Bronchial epithelial cell (primary cell): ENCODE measurements at regions not wholly inside any gene's neighbourhood (a gene's known extent, or its start where the extent isn't known, plus 50 kb on each side); places are given as distances from the start of the nearest gene placed in this dataset.

ENCODE experiments used
- DNase-seq: peaks from one replicate; pipeline ENCODE4 v3.0.0-alpha.2; 2010; ENCODE audit warnings: low read depth
- FAIRE-seq: peaks from 2 replicates; lab custom pipeline; 2011; peaks lifted over from hg19 to GRCh38; lab: Jason Lieb, UNC
- H3K27me3 ChIP-seq: 2 replicates; pipeline ENCODE4 v1.5.1; 2011; ENCODE audit warnings: low read length; ENCODE audit not compliant: control insufficient read depth, insufficient read depth
- H3K36me3 ChIP-seq: 2 replicates; pipeline ENCODE4 v1.5.1; 2011; ENCODE audit warnings: low read length; ENCODE audit not compliant: control insufficient read depth, insufficient read depth
- H3K4me3 ChIP-seq: 2 replicates; pipeline ENCODE4 v1.5.1; 2011; ENCODE audit warnings: mild to moderate bottlenecking, low read depth, low read length, control low read depth
- CTCF ChIP-seq: IDR thresholded peaks from 2 replicates; pipeline ENCODE4 v1.5.1; 2011; ENCODE audit warnings: mild to moderate bottlenecking, moderate library complexity, low read length, control low read depth, inconsistent platforms; ENCODE audit not compliant: insufficient read depth, severe bottlenecking

- no peaks in the 10 kb centered on the region for H3K27me3 ChIP-seq
- FAIRE-seq: no peak
- TF ChIP-seq CTCF: no peak
- no peak overlapping the region for H3K4me3 ChIP-seq
- H3K36me3 ChIP-seq: no peaks in the 10 kb centered on the region
- DNase-seq: no peak
Observed at GRCh38 chr2:65615602-65616001, 183.2 kb upstream of the SPRED2 start.

- no peak for TF ChIP-seq CTCF
- Histone ChIP-seq H3K36me3 (no peaks in the 10 kb centered on the region), H3K4me3 (no peak overlapping the region), H3K27me3 (no peaks in the 10 kb centered on the region)
- DNase-seq (no peak), FAIRE-seq (no peak)
Observed at GRCh38 chr2:65613968-65614555, 181.7 kb upstream of the SPRED2 start.

- FAIRE-seq: no peak
- H3K27me3 ChIP-seq: no peaks in the 10 kb centered on the region
- no peak overlapping the region for H3K4me3 ChIP-seq
- no peak for DNase-seq
- TF ChIP-seq CTCF: no peak
- no peaks in the 10 kb centered on the region for H3K36me3 ChIP-seq
Observed at GRCh38 chr2:65611488-65611887, 179.1 kb upstream of the SPRED2 start.

- no peaks in the 10 kb centered on the region for H3K36me3 ChIP-seq
- FAIRE-seq (no peak), DNase-seq (no peak)
- no peaks in the 10 kb centered on the region for H3K27me3 ChIP-seq
- no peak overlapping the region for H3K4me3 ChIP-seq
- no peak for TF ChIP-seq CTCF
Observed at GRCh38 chr2:65608916-65609315, 176.5 kb upstream of the SPRED2 start.

GRCh38 chr2:65608466-65608865 lies 176.1 kb upstream of the SPRED2 start:
- TF ChIP-seq CTCF: no peak
- Histone ChIP-seq H3K27me3 (no peaks in the 10 kb centered on the region), H3K36me3 (no peaks in the 10 kb centered on the region), H3K4me3 (no peak overlapping the region)
- FAIRE-seq: no peak
- DNase-seq: no peak
